ENCODE measurements at regions not wholly inside any gene's neighbourhood (a gene's known extent, or its start where the extent isn't known, plus 50 kb on each side); places are given as distances from the start of the nearest gene placed in this dataset.

DNA sequence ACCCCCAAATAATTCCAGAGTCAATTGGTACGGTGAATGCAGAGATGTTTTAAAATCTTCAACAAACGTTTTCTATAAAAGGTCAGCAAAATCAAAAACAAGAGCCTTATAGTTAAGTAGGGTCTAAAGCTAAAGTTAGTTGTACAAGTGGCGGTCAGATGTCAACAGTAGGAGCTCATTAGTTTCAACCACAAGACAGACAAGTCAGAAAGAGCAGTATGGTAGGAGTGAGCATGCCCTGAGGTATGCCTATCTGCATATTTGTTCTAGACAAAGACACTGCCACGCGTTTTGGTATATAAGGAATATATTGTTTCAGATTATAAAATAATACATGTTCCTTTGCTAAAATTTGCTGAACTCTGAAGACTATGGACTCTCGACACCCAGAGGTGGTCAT lies 431.5 kb upstream of the KIF2B start:
- TF ChIP-seq, protein P1, sequence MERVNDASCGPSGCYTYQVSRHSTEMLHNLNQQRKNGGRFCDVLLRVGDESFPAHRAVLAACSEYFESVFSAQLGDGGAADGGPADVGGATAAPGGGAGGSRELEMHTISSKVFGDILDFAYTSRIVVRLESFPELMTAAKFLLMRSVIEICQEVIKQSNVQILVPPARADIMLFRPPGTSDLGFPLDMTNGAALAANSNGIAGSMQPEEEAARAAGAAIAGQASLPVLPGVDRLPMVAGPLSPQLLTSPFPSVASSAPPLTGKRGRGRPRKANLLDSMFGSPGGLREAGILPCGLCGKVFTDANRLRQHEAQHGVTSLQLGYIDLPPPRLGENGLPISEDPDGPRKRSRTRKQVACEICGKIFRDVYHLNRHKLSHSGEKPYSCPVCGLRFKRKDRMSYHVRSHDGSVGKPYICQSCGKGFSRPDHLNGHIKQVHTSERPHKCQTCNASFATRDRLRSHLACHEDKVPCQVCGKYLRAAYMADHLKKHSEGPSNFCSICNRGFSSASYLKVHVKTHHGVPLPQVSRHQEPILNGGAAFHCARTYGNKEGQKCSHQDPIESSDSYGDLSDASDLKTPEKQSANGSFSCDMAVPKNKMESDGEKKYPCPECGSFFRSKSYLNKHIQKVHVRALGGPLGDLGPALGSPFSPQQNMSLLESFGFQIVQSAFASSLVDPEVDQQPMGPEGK (CRISPR knock-in tag; IDR thresholded peaks at IDR 0.05; ENCODE audit: borderline replicate concordance): no peak
- TF ChIP-seq, protein P2, sequence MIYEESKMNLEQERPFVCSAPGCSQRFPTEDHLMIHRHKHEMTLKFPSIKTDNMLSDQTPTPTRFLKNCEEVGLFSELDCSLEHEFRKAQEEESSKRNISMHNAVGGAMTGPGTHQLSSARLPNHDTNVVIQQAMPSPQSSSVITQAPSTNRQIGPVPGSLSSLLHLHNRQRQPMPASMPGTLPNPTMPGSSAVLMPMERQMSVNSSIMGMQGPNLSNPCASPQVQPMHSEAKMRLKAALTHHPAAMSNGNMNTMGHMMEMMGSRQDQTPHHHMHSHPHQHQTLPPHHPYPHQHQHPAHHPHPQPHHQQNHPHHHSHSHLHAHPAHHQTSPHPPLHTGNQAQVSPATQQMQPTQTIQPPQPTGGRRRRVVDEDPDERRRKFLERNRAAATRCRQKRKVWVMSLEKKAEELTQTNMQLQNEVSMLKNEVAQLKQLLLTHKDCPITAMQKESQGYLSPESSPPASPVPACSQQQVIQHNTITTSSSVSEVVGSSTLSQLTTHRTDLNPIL (CRISPR knock-in tag; IDR thresholded peaks at IDR 0.05; ENCODE audit: low read depth): no peak
- TF ChIP-seq, protein P3, sequence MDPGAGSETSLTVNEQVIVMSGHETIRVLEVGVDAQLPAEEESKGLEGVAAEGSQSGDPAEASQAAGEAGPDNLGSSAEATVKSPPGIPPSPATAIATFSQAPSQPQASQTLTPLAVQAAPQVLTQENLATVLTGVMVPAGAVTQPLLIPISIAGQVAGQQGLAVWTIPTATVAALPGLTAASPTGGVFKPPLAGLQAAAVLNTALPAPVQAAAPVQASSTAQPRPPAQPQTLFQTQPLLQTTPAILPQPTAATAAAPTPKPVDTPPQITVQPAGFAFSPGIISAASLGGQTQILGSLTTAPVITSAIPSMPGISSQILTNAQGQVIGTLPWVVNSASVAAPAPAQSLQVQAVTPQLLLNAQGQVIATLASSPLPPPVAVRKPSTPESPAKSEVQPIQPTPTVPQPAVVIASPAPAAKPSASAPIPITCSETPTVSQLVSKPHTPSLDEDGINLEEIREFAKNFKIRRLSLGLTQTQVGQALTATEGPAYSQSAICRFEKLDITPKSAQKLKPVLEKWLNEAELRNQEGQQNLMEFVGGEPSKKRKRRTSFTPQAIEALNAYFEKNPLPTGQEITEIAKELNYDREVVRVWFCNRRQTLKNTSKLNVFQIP (CRISPR knock-in tag; IDR thresholded peaks at IDR 0.05; ENCODE audit: borderline replicate concordance, low read depth): no peak
- TF ChIP-seq TCF4 (CRISPR knock-in tag; IDR thresholded peaks at IDR 0.05; ENCODE audit: borderline replicate concordance) (no peak), RARB (CRISPR knock-in tag; IDR thresholded peaks at IDR 0.05) (no peak), PPARA (CRISPR knock-in tag; IDR thresholded peaks at IDR 0.05; ENCODE audit: borderline replicate concordance) (no peak), ESRRG (CRISPR knock-in tag; IDR thresholded peaks at IDR 0.05) (no peak), ZC3H10 (CRISPR knock-in tag; IDR thresholded peaks at IDR 0.05) (no peak), ISL1 (CRISPR knock-in tag; IDR thresholded peaks at IDR 0.05) (no peak), OSR1 (CRISPR knock-in tag; IDR thresholded peaks at IDR 0.05) (no peak), ZFP30 (CRISPR knock-in tag; IDR thresholded peaks at IDR 0.05) (no peak)
- TF ChIP-seq, protein P4, sequence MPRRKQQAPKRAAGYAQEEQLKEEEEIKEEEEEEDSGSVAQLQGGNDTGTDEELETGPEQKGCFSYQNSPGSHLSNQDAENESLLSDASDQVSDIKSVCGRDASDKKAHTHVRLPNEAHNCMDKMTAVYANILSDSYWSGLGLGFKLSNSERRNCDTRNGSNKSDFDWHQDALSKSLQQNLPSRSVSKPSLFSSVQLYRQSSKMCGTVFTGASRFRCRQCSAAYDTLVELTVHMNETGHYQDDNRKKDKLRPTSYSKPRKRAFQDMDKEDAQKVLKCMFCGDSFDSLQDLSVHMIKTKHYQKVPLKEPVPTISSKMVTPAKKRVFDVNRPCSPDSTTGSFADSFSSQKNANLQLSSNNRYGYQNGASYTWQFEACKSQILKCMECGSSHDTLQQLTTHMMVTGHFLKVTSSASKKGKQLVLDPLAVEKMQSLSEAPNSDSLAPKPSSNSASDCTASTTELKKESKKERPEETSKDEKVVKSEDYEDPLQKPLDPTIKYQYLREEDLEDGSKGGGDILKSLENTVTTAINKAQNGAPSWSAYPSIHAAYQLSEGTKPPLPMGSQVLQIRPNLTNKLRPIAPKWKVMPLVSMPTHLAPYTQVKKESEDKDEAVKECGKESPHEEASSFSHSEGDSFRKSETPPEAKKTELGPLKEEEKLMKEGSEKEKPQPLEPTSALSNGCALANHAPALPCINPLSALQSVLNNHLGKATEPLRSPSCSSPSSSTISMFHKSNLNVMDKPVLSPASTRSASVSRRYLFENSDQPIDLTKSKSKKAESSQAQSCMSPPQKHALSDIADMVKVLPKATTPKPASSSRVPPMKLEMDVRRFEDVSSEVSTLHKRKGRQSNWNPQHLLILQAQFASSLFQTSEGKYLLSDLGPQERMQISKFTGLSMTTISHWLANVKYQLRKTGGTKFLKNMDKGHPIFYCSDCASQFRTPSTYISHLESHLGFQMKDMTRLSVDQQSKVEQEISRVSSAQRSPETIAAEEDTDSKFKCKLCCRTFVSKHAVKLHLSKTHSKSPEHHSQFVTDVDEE (CRISPR knock-in tag; IDR thresholded peaks at IDR 0.05): no peak

All from SK-N-SH treated with all-trans-retinoic acid at 6 μM for 48 hours (cell line).